Hindlimb muscle (tissue), 1 donor: ENCODE measurements at regions not wholly inside any gene's neighbourhood (a gene's known extent, or its start where the extent isn't known, plus 50 kb on each side); places are given as distances from the start of the nearest gene placed in this dataset.
"Not testable (repeated sequence)": the region's sequence is repeated elsewhere in the genome, so short reads cannot be mapped to it uniquely, and the experiment has no call there.

Experiments
- DNase-seq: peaks from one replicate; pipeline ENCODE4 v3.0.0-alpha.2; 2013

DNA sequence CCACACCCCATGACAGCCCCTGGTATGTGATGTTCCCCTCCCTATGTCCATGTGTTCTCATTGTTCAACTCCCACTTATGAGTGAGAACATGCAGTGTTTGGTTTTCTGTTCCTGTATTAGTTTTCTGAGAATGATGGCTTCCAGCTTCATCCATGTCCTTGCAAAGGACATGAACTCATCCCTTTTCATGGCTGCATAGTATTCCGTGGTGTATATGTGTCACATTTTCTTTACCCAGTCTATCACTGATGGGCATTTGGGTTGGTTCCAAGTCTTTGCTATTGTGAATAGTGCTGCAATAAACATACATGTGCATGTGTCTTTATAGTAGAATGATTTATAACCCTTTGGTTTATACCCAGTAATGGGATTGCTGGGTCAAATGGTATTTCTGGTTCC is 1665.5 kb downstream of the REEP3 start:
- DNase-seq = not testable (repeated sequence)

DNA sequence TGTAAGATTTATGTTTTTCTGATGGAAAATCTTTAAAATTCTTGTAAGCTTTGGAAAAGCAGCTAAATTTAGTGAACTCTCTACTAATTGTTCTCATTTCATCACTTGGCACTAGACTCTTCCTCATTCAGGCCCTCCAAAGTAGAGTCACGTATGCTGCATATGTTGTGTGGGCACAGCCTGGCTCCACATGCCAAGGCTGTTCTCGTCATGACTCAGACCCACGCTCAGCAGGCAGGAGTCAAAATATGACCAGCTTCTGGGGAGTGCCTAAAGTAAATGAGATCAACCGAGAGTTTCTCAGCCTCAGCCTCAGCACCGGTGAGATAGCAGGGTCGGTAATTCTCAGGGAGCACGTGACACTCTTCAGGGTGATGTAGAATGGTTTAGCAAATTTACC is 1672.9 kb downstream of the REEP3 start:
- no peak for DNase-seq

- no peak for DNase-seq
Observed at GRCh38 chr10:65194555-65194954, 1673.4 kb downstream of the REEP3 start.

- DNase-seq = no peak
Observed at GRCh38 chr10:65196111-65196510, 1674.9 kb downstream of the REEP3 start.

DNA sequence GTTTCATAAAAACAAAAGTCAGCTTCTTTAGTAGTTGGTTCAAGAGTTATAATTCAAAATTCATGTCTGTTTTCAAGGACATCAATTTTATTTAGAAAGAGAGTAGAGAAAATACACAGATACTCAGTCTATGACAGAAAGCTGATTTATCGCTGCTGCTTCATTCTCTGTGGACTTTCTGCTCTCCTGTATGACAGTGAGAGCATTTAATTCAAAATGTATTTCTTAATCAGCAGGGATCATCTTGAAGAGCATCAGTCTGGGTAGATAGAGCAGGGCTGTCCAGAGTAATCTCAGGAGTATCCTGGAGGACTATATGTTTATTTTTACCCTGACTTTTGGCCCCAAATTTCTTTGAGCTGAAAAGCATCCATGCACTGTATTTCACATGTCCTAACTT is 1676.7 kb downstream of the REEP3 start:
- no peak for DNase-seq

DNA sequence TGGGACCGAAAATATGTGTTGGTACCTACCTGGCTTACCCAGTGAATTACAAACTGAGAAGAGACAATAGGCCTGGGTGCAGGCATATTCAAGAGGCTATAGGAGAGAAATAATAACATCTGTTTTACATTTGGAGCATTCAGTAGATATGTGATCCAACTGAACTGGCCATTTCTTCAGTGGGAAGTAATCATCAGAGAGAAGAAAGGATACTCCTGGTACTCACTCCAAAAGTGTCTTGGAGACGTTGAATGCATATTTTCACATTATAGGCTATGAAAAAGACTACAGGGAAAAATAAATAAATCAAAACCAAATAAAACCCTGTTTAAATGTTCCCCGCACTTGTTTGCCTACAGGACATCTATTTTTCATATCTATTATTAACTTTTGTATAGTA is 1680.3 kb downstream of the REEP3 start:
- DNase-seq = no peak

DNA sequence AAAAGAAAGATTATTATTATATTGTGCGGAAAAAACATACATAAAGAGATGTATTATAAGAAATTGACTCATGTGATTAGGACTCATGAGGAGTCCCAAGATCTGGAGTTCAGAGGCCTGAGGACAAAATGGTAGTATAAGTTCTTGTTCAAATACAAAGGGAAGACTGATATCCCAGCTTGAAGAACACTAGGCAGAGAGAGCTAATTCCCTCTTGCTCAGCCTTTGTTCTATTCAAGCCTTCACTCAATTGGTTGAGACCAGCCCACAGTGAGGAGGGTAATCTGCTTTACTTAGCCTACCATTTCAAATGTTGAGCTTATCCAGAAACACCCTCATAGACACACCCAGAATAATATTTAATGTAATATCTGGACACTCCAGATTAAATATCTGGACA is 1683.8 kb downstream of the REEP3 start:
- DNase-seq = no peak

DNA sequence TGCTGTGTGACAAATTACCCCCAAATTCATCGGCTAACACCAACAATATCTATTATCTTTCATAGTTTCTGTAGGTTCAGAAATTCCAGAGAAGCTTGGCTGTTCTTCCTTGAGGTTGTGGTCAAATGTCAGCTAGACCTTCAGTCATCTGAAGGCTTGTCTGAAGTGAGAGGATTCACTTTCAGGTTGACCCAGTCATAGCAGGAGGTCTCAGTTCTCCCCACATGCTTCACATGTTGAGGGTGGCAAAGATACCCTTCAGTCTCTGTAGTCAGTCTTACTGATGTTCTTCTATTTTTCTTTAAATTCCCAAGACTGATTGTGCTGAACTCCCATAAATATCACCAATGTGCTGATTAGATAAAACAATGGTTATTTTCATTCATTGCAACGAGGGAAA is 1692.0 kb downstream of the REEP3 start:
- no peak for DNase-seq

DNA sequence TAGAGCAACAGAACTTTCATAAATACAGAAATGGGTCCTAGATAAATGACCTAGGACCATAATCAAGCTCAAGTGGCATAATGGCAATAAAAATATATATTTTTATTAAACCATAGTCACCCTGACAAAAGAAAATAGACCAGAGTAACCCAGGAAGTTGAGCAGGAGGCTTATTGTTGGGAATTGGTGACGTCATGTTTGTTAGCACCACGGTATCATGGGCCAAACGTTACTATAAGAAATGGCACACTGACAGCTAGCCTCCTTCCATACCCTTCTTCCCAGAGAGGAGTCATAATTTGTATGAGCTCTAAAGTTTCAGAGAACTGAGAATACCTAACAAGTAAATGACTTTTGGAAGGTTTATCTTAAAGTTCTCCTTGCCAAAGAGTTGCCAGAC is 1698.2 kb downstream of the REEP3 start:
- no peak for DNase-seq

- no peak for DNase-seq
Observed at GRCh38 chr10:65231148-65231547, 1694.7 kb upstream of the LRRTM3 start.

GRCh38 chr10:65234261-65234660 is 1691.6 kb upstream of the LRRTM3 start:
- no peak for DNase-seq

DNA sequence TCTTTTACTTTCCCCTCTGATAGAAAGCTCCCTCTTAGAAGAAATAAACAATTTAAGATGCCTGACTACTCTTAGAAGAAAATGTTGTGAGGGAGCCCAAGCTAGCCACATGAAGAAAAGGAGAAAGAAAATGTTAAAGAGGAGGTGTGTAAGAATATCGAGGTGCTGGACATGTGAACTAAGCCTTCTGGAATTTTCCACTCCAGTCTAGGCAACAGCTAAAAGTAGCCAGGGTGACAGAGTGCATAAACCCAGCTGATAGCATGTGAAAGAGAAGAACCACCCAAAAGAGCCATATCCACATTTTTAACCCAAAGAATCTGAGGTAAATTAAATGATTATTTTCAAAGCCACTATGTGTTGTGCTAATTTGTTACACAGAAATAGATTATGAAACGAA is 1690.6 kb upstream of the LRRTM3 start:
- DNase-seq = no peak

DNA sequence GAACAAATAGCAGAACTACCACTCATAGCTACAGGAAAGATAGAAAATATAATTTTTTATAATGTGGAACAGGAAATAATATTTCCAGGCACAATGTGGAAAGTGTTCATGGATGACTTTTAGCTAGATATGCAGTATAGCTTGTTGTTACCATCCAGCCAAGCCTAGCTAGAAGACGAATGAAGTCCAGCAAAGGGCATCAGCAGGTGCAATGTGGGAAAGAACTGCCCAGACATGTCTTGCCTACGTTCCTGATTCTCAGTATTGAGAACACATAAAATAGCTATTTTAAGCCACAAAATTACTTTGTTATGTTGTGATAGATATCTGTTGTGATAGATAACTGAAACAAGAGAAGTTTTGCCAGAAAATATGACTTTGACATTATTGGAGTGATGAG is 1690.0 kb upstream of the LRRTM3 start:
- DNase-seq = no peak

DNA sequence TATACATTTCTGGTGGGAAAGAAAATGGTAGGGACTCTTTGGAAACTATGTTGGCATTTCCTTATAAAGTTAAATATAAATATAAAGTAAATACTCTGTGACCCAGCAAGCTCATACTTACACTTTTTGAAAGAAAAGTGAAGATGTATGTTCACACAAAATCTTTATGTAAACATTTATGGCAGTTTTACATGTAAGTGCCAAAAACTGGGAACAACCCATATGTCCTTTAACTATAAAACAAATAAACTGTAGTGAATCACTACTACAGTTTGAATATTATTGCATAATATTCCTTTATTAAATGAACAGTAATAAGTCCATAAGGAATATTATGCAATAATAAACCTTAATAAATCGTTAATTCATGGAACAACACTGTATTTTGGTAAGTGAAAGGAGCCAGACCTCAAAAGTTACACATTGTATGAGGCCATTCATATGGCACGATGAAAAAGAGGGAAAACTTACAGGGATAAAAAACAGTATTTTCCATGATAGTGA is 1660.3 kb upstream of the LRRTM3 start:
- DNase-seq = no peak

DNA sequence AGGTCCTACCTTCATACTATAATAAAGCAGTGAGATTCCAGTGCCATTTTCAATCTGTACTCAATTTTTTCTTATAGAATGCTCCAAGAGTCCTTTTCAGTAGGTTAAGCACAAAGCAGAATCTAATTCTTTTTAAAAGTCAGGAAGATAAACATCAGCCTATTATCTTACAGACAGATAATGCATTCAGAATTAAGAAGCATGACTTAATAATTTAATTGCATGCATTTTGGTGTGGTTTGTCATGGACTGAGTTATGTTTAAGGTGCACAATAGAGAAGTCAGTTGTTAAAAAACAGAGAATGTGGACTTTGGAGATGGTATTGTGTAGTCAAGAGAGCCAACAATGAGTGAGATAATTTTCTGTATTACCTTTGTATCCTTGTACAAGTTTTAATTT is 1656.3 kb upstream of the LRRTM3 start:
- DNase-seq = not testable (repeated sequence)

DNA sequence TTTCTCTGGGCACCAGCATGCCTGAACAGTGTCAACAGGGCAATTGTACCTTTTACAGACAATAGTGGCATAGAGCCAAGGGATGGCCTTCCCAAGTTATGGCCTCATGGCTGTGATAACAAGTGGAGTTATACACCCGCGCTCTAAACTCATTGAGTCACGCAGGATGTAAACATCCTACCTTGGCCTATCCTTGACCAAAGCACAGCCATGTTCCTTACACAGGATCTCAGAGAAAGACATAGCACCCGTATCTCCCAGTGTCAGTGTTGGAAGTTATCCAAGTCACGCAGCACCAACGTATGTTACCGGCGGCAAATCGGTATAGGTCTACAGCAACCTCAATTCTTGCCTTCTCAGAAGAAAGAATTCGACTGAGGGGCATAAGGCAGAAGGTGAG is 1654.9 kb upstream of the LRRTM3 start:
- no peak for DNase-seq

- DNase-seq = no peak
Observed at GRCh38 chr10:65273115-65273514, 1652.7 kb upstream of the LRRTM3 start.

GRCh38 chr10:65275296-65275695 is 1650.5 kb upstream of the LRRTM3 start:
- DNase-seq = no peak

GRCh38 chr10:65284495-65285041 is 1641.3 kb upstream of the LRRTM3 start:
- DNase-seq = no peak

- not testable (repeated sequence) for DNase-seq
Observed at GRCh38 chr10:65285726-65286125, 1640.1 kb upstream of the LRRTM3 start.

DNA sequence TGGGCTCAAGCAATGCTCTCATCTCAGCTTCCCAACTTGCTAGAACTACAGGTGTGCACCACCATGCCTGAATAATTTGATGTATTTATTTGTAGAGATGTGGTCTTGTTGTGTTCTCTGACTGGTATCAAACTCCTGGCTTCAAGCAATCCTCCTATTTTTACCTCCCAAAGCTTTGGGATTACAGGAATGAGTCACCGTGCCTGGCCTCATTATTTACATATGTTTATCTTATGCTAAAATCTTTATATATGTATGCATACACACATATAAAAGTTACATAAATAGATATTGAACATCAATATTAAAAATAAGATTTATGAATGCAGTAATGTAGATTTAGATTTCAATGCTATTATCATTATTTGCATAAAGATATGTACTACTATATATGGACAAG is 1634.5 kb upstream of the LRRTM3 start:
- no peak for DNase-seq

DNA sequence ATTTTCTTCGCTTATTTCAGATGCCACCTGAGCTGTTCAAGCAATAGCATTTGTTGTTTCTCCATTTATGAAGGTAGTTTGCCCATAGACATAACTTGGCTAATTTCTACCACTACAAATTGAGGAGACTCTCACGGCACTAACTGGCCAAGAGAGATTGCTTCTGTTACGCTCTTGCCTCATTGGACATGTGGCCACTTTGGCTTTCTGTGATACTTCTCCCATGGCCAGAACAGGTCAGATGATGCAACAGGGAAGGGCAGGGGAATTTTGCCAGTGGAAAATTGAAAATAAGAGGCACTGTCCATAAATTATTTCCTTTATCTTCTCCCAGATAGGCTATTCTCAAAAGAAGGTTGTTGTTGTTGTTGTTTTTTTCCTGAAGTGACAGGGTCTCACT is 1633.3 kb upstream of the LRRTM3 start:
- no peak for DNase-seq

DNA sequence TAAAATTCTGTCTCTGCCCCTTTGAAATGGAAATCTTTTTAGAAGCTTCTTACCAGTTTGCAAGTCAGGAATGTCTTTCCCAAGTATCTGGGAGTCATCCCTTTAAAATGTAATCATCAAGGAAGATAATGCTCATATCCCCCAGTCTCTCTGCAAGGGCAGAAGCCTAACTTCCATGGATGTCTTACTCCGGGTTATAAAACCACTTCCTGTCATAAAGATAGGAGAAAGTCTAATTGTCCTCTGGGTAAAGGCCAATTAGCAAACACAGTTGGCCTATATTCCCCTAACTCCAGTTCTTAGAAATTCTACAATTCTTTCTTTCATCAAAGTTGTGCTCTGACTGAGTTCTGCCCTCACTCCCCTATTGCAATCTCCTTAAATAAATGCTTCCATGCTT is 1631.5 kb upstream of the LRRTM3 start:
- no peak for DNase-seq

DNA sequence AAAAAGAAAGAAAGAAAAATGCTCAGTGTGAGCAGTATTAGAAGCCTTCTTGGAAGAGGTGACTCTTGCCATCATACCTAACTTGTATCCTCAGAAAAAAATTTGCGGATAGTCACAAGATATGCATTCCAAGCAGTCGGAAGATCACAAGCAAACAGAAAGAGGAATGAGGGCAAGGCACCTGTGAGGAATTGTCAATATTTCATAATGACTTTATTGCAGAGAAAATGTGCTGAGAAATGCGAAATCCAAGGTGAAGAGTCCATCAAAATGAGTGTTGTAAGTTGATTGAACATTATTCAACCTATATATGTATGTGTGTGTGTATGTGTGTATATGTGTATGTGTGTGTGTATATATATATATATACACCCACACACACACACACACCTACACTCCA is 1624.7 kb upstream of the LRRTM3 start:
- DNase-seq = no peak

- DNase-seq = no peak
Observed at GRCh38 chr10:65306201-65306600, 1619.6 kb upstream of the LRRTM3 start.
